AG04450 (cell line): ENCODE measurements at regions not wholly inside any gene's neighbourhood (a gene's known extent, or its start where the extent isn't known, plus 50 kb on each side); places are given as distances from the start of the nearest gene placed in this dataset.
A peak's percentile ranks its signal among the peaks of the same experiment; 100 is the strongest.

ENCODE experiments used
- CTCF ChIA-PET: fragments of 300-600, 350-600 bp; formaldehyde crosslinking; extraction: SDS; loops from one replicate; lab custom pipeline; 2022; ENCODE audit warnings: antibody characterized with exemption, inconsistent platforms; lab: Charles Lee
- POLR2A ChIA-PET: fragments of 350-600 bp; formaldehyde crosslinking; extraction: SDS; loops from one replicate; lab custom pipeline; 2021; ENCODE audit warnings: antibody characterized with exemption, inconsistent platforms; lab: Yijun Ruan, JAX
- DNase-seq: peaks from one replicate; pipeline ENCODE4 v3.0.0-alpha.2; 2011; ENCODE audit warnings: low read depth, low spot score
- H3K27ac ChIP-seq: one replicate; pipeline ENCODE4 v1.5.1; 2012; ENCODE audit warnings: low read depth, low read length, control low read depth
- H3K27me3 ChIP-seq: one replicate; pipeline ENCODE4 v1.6.0; 2012; ENCODE audit warnings: low read length; ENCODE audit not compliant: control insufficient read depth, insufficient read depth
- H3K4me3 ChIP-seq: 2 replicates; pipeline ENCODE4 v1.5.1; 2011; ENCODE audit warnings: mild to moderate bottlenecking, low read depth, low read length, control low read depth
- H3K9me3 ChIP-seq: 2 replicates; pipeline ENCODE4 v1.5.1; 2012; ENCODE audit warnings: low read length; ENCODE audit not compliant: control insufficient read depth, insufficient read depth
- CTCF ChIP-seq: IDR thresholded peaks from 2 replicates; pipeline ENCODE4 v1.5.1; 2011; ENCODE audit warnings: low read depth, low read length, control low read depth, inconsistent platforms

- DNase-seq = no peak
- Histone ChIP-seq H3K9me3 (no peaks in the 10 kb centered on the region), H3K27ac (peak overlapping the region; percentile 89), H3K4me3 (no peak overlapping the region), H3K27me3 (no peaks in the 10 kb centered on the region)
- no peak for TF ChIP-seq CTCF
- ChIA-PET POLR2A (interaction anchor here (1.0 to 2.9 kb wide), 10 partner anchors 29 to 529 kb away, joined by 3 to 15 read pairs (median 4); partner anchors contain the start of gene IGFBP5), CTCF (interaction anchor here (1.1 to 1.2 kb wide), 3 partner anchors 56 to 524 kb away, joined by 3 to 6 read pairs (median 4); no protein-coding TSS in a partner anchor)
These were observed 362.5 kb upstream of the TNP1 start for GRCh38 chr2:217222309-217222910.

- Histone ChIP-seq H3K27me3 (no peaks in the 10 kb centered on the region), H3K27ac (no peak overlapping the region), H3K9me3 (no peaks in the 10 kb centered on the region), H3K4me3 (no peak overlapping the region)
- DNase-seq = no peak
- ChIA-PET CTCF (interaction anchor here (1.0 to 1.2 kb wide), 3 partner anchors 15 to 290 kb away, joined by 3 read pairs; no protein-coding TSS in a partner anchor), POLR2A (no interaction called here)
- no peak for TF ChIP-seq CTCF
These were observed 360.6 kb upstream of the TNP1 start for GRCh38 chr2:217220228-217221013.

- H3K4me3 ChIP-seq = no peak overlapping the region
- DNase-seq = no peak
- POLR2A ChIA-PET = no interaction called here
- H3K27ac ChIP-seq = no peak overlapping the region
- H3K9me3 ChIP-seq = no peaks in the 10 kb centered on the region
- no peak for TF ChIP-seq CTCF
- CTCF ChIA-PET = no interaction called here
- no peaks in the 10 kb centered on the region for H3K27me3 ChIP-seq
These were observed 359.3 kb upstream of the TNP1 start for GRCh38 chr2:217219164-217219520.

- Histone ChIP-seq H3K27ac (no peak overlapping the region), H3K4me3 (no peak overlapping the region), H3K9me3 (no peaks in the 10 kb centered on the region), H3K27me3 (no peaks in the 10 kb centered on the region)
- CTCF ChIA-PET = no interaction called here
- TF ChIP-seq CTCF = no peak
- DNase-seq = no peak
- POLR2A ChIA-PET = interaction anchor here (0.6 kb wide), 1 partner anchor 523 kb away, joined by 6 read pairs; the partner anchor contains the start of gene IGFBP5
These were observed 358.7 kb upstream of the TNP1 start for GRCh38 chr2:217218269-217219163.
